Activated CD8-positive, alpha-beta memory T cell treated with anti-CD3 and anti-CD28 coated beads for 24 hours (primary cell): ENCODE measurements at regions not wholly inside any gene's neighbourhood (a gene's known extent, or its start where the extent isn't known, plus 50 kb on each side); places are given as distances from the start of the nearest gene placed in this dataset.

Experiments
- DNase-seq: peaks from one replicate; pipeline ENCODE4 v3.0.0-alpha.2; 2020

DNA sequence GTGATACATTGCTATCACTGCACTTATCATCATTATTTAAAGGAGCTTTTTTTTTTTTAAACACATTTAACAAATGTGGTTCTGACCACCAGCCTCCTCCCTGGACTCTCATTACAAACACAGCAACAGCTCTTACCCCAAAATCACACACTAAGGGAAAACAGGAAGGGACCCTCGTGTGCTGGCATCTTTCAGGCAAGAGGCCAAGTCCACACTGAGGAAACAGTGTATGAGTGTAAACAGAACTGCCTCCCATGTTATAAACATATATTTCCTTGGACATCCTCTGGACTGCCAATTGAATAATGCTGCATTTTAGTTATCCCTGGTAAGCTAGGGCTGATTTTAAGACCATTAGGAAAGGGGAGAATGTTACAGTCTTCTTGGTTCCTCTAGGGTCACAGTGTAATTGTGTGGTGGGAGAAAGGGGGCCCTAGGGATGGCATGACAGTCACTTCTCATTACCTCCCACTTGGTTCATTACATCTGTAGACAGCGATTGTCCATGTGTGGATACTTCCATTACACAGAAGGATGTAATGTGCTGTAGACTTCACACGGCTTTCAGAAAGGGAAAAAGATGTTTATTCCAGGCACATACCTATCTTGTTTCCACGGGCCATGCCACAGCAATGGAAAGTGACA lies 244.6 kb upstream of the TET2 start:
- DNase-seq: no peak

DNA sequence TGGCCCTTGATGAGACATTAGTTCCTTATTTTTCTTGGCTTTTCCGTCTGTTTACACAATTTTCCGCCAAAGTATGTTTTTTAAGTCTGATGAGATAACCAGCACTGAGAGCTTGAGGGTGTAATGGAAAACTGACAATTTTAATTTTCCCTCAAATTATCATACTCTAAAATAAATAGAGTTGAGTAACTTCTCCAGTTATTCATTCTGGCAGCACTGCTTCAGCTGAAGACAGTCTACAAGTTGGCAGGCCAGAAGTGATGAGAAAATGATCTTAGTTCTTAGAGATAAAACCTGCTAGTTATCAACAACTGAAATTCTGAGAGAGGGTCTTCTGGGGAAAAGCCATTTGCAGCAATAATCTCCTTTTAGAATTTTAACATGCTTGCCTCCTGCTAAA lies 241.6 kb upstream of the TET2 start:
- no peak for DNase-seq

DNA sequence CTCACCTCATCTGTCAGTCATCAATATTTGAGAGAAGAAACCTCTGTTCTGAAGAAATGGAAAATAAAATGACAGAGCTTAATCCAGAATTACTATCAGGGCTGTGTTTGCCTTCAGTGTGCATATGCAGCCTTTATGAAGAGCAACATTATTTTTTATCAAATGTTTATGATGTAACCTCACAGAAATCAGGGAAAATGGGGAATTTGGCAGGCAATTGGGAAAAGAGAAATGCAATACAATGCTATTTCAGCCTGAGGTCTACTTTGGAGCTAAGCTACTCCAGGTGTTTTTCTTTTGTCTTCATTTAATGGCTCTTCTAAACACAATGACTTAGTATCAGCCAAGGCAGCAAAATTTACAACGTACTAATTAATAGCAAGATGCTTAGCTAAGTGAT lies 241.1 kb upstream of the TET2 start:
- no peak for DNase-seq

DNA sequence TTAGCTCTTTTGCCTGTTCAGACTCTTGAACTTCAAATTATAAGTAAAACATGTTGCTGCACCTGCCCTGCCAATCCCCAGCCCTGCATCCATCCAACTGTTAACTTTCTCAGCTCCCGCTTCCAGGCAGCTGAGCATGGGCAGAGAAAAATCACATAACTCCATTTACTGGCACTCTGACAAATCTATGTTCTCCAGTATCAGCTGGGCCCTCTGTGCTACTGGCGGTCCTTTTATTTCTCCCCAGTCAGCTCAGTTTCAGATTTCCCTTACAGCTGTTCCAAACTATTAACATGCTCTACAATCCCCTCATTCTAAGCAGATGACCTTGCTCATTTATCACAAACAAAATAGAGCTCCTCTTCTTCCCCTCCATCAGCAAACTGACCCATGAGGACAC lies 240.4 kb upstream of the TET2 start:
- no peak for DNase-seq

DNA sequence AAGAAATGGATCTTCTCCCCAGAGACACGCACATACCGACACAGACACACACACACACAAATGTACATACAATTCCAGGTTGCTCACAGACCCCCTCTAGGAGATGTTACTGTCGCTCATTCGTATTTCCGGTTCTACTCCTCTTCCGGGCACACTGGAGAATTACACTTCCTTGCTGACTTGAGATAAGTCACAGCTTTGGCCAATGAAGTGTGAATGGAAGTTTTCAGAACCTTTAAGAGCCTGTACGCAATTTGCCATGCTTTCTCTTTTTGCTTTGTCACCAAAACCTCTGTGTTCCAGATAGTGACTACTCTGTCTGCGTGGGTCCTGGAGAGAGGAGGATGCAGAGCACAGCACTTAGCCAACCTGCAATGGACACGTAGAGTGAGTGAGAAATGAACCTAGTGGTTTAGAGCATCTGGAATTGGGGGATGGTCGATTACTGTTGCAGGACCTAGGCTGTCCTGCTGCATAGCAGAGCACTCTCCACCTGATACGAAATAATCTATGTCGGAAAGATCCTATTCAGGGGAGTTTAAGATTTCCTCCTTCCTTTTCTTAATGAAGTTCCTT lies 239.5 kb upstream of the TET2 start:
- no peak for DNase-seq

DNA sequence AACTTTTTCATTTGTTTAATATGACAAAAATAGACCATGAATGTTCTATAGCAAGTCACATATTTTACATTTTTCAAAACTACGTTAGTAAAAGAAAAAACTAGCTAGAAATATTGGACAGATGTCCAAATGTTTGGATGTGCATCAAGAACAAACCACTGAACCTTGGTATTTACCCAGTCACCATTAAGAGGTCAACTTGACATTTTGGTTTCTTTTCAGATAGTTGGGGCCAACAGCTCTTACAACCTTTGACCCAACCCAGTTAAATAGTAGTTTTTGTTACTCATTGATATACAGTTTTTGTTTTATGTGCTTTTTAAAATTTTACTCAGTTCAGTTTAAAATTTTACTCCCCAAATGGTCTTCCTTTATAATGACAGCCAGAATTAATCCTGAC lies 238.7 kb upstream of the TET2 start:
- DNase-seq: no peak

DNA sequence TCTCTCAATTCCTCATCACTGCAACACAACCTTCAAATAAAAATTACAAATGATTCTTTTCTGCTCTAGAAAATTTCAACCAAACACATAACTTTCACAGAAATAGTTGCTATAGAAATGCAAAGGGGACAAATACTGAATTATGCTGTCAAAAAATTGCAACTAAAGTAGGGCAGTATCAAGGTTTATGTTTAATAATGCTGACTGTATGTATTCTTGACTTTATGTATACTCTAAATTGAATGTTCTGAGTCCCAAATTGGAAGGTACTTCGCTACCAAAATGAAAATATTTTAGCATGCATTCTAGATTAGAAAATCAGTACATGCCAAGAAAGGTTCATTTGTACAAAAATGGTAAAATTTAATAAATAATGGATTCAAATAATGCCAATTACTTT lies 237.3 kb upstream of the TET2 start:
- DNase-seq: no peak

DNA sequence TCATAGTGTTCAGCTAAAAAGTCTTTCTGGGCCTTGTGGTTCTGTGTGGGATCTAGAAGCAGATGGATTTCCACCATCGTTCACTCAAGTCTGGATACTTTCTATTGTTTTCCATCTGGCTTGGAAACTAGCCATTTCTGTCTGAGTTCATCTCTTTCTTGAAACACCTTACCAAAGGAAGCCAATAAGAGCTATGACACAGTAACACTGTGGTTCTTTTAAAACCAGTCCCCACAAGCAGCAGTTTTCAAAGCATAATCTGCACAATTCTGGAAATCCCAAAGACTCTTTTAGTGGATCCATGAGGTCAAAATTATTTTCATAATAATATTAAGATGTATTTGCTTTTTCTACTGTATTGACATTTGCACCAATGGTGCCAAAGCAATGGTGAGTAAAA lies 234.2 kb upstream of the TET2 start:
- no peak for DNase-seq

DNA sequence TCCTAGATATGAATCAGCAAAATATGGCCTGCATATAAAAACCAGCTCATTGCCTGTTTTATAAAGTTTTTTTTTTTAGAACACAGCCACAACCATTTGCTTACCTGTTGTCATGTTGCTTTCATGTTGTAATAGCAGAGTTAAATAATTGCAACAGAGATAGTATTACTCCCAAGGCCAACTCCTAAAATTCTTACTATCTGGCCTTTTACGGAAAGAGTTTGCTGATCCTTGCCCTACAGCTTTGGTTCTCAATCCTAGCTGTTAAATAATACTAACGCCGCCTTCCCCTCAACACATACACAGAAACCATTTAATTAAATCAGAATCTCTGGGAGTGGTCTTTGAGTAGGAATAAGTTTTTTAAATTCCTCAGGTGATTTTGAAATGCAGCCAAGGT lies 231.3 kb upstream of the TET2 start:
- DNase-seq: no peak

DNA sequence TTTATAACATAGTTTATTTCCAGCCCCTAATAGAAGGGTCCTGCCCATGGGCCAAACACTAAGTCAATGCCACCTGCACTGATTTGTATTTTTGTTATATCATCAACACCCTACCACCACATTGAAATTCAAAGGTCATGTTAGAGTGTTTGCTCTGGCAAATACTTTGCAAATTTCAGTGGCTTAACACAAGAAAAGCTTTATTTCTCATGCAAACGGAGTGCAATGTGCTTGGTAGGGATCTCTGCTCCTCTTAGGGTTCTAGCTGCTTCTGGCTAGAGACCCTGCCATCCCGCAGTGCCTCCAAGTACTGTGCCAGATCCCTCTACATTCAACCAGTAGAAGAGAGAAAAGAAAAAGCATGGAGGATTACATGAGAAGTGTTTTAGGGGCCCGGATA lies 230.8 kb upstream of the TET2 start:
- no peak for DNase-seq

DNA sequence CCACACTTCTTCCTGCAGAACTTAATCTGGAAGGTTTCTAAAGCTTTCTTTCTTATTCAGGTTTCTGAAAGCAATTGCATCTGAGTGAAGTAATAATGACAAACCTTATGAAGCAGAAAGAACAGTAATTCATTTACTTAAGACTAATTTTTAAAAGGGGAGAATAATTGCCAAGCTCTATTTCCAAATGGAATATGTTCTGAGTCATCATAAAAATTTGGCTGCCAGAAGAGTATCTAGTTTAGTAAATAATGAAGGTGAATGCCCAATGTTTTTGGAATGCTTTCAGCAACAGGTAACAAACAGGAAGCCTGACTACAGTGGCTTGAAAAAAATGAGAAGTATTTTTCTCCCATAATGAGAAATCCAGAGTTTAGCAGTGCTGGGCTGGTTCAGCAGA lies 227.3 kb upstream of the TET2 start:
- DNase-seq: no peak

DNA sequence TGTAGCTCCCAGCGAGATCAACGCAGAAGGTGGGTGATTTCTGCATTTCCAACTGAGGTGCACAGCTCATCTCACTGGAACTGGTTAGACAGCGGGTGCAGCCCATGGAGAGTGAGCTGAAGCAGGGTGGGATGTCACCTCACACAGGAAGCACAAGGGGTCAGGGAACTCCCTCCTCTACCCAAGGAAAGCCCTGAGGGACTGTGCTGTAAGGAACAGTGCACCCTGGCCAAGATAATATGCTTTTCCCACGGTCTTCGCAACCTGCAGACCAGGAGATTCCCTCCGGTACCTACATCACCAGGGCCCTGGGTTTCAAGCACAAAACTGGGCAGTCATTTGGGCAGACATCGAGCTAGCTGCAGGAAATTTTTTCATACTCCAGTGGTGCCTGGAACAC lies 216.4 kb upstream of the TET2 start:
- no peak for DNase-seq

DNA sequence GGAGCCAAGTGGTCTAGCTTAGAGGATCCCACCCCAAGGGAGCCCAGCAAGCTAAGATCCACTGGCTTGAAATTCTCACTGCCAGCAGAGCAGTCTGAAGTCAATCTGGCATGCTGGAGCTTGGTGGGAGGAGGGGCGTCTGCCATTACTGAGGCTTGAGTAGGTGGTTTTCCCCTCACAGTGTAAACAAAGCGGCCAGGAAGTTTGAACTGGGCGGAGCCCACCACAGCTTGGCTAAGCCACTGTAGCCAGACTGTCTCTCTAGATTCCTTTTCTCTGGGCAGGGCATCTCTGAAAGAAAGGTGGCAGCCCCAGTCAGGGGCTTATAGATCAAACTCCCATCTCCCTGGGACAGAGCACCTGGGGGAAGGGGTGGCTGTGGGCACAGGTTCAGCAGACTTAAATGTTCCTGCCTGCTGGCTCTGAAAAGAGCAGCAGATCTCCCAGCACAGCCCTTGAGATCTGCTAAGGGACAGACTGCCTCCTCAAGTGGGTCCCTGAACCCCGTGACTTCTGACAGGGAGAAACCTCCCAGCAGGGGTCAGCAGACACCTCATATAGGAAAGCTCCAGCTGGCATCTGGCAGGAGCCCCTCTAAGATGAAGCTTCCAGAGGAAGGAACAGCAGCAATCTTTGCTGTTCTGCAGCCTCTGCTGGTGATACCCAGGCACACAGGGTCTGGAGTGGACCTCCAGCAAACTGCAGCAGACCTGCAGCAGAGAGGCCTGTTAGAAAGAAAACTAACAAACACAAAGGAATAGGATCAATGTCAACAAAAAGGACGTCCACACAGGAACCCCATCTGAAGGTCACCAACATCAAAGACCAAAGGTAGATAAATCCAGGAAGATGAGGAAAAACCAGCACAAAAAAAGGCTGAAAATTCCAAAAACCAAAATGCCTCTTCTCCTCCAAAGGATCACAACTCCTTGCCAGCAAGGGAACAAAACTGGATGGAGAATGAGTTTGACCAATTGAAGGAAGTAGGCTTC lies 215.6 kb upstream of the TET2 start:
- peak; percentile 75 for DNase-seq

DNA sequence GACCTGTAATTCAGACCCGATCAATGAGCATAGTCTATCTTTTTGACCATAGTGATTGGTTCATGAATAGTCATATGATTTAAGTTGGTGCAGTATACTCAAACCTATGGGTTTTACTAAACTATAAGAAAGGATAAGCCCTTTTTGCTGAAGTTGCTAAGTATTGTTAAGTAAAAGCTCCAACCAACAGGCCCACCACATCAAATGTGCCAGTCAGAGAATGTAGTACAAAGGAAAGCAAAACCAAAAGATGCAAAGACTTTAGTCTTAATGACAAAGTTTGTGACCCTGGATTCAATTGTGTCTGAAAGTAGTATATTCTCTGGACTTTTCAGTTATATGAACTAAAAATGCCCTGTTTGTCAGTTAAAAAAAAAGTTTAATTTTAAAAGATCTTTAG lies 208.1 kb upstream of the TET2 start:
- no peak for DNase-seq

DNA sequence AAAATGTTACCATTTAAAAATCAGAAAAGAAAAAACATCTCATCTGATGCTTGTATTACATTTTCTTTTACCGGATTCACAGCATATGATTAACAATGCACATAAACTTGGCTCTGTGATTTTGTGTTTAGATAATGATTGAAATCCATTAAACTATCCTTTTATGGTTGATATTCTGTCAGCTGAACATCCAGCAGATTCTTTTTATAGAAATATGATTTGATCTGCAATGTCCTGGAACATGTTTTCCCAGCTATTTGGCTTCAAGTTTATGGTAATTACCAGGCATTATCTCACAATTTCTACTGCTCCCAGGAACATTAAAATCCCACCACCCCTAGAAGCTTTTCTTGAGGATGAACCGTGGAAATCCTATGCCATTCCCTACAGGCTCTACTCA lies 205.7 kb upstream of the TET2 start:
- DNase-seq: no peak

DNA sequence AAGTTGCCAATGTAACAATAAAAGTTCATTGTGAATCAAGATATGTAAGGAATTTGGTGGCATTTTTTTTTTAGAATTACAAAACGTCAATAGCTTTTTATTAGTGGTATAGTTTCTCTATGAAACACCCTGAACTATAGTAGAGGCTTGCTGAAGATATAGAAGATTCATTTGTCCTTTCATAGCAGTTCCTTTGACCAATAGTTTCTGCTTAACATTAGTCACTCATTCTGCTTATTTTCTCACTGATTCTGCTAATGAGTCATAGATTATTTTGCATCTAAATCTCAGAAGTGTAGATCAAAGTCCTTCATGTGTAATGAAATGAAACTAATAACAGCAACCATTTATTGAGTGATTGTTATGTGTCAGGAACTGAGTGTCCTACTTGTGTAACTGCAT lies 205.0 kb upstream of the TET2 start:
- no peak for DNase-seq

DNA sequence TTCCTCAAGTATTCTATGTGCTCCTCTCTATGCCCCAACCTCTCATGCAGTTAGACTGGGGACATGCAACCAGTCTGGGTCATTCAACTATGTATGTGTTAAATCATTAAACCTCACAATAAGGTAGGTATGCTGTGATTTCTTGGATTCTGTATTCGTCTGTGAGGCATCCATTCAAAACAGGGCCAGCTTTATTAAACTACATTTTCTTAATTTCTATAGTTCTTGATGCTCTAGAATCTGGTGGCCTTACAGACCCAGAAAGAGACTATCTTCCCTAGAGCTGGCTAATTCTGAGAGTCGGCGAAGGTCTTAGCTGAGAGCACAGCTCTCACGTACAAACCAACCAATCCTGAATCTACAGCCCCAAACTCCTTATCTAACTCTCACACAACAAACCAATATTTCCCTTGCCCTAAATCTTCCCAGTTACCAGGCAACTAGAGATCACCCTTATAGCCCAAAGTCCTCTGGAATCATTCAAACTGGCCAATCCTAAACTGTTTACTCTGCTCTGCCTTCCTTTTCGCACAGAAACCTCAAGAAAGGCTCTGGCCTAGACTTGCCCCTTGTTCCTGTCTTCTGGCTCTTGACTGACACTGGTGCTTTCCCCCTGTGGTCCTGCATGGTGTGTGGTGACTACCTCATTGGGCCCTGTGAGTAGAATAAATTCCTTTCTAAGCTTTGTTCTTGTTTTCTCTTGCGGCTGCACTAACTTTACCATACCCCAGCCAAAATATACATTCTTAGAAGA lies 203.5 kb upstream of the TET2 start:
- no peak for DNase-seq

DNA sequence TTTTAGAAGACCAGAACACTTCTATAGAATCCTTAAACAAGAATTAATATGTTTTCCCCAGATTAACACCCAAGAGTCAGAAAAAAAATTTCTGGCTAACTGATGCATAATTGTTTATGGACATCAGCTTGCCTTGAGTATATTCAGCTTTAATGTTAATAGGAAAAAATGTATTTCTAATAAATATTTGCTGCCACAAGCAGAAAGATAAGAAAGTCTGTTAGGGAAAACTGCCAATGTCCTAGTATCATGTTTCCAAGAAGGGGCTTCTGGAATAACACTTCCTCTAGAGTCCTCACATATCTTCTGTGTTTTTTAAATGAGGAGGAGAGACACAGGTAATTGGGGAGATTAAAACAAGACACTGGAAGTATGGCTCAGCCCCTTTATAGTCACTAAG lies 202.1 kb upstream of the TET2 start:
- no peak for DNase-seq

DNA sequence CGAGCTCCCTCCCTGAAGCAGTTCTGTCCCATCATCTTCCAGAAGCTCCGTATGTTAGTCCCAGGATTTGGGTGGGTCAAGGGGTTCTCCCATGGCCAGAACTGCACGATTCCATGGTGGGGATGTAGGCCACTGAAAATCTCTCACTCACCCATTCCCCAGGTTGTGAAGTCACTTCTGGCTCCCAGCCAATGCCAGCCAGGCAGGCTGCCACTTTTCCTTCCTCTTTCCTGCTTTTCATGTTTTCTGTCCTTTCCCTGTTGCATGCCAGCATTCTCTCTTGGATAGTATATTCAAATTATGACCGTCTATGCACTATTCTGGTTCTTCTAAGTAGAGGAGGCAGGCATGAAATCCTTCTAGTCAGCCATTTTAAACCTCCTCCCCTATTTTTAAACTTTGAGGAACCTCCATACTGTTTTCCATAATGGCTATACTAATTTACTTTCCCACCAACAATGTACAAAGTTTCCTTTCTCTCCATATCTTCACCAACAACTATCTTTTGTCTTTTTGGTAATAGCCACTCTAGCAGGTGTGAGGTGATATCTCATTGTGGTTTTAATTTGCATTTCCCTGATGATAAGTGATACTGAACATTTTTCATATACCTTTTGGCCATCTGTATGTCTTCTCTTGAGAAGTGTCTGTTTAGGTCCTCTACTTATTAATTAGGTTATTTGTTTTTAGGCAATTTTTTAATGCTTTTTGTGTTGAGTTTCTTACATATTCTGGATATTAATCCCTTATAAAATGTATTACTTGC lies 182.1 kb upstream of the TET2 start:
- DNase-seq: no peak

DNA sequence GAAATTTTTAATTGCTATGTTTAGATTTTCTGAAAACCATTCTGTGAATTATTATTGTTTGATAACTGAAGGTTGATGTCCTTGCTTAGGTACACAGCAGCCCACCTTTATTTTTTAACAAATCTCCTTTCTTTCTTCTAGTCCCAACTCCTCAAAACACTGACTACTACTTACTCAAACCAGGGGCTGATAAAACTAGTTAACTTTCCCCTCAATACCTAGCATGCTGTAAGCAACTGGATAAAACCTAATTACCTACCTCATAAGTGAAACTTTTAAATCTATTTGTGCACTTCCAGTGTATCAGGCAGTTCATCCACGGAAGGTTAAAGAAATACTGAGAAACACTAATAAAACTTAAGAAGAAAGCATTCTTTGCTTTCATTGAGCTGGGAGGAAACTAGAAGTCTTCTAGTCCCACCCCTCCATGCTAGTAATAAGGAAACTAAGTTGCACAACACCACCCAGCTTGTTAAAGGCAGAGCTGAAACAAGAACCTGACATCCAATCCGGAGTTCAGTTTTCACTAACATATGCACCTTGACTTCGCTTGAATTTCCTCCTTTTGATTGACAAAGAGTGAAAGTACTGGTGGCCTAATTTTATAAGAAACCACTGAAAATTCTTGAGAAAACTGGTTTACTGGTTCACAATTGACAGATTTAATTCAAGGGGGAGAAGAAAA lies 180.2 kb upstream of the TET2 start:
- no peak for DNase-seq

DNA sequence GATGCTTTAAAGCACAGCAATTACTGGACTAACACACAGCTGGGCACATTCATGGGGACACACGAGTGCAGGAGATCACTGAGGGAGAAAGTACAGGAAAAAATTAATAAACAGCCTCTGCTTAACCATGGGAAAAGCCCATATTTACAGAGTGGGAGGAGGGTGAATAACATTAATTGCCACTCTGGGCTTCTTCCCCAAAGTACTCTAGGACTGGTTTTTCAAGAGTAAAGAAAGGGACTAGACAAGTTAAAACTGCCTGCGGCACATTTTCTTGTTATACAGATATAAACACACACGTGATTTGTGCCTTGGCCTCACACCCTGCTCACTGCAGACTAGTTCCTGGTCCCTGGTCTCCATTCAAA lies 179.7 kb upstream of the TET2 start:
- DNase-seq: no peak
